ENCODE measurements at regions not wholly inside any gene's neighbourhood (a gene's known extent, or its start where the extent isn't known, plus 50 kb on each side); places are given as distances from the start of the nearest gene placed in this dataset.

- Histone ChIP-seq H3K27ac (no peak overlapping the region), H3K9me3 (peaks cover 6% of the 10 kb centered on the region; the same call in 2 of the 3 replicates), H3K4me1 (no peaks in the 10 kb centered on the region), H3K4me2 (no peak overlapping the region), H3K4me3 (no peak overlapping the region)
- ATAC-seq, result no peak
- FAIRE-seq, result no peak
- WGBS (ENCODE audit: missing lambda C conversion rate), result 3% methylated on average over 2 of the region's 2 CpGs
- no peak for TF ChIP-seq EHMT2 (IDR thresholded peaks at IDR 0.05; ENCODE audit: low read depth)
- no peak for TF ChIP-seq FOXS1 (CRISPR knock-in tag; IDR thresholded peaks at IDR 0.05)
- ChIA-PET POLR2A (no interaction called here), CTCF (no interaction called here)
- DNase-seq (ENCODE audit: low read depth in 1 of 2, low spot score in 1 of 2), result no peak
These were observed 636.0 kb upstream of the TPK1 start for GRCh38 chr7:145471883-145472282.

GRCh38 chr7:145464287-145464686, 628.4 kb upstream of the TPK1 start:
- Histone ChIP-seq H3K4me1 (no peaks in the 10 kb centered on the region), H3K4me3 (no peak overlapping the region), H3K27ac (no peak overlapping the region), H3K9me3 (no peaks in the 10 kb centered on the region; the same call in 2 of the 3 replicates), H3K4me2 (no peak overlapping the region)
- no peak for TF ChIP-seq RCOR1 (IDR thresholded peaks at IDR 0.05; ENCODE audit: low read depth, low read length)
- no peak for TF ChIP-seq ZNF302 (CRISPR knock-in tag; IDR thresholded peaks at IDR 0.05)
- TF ChIP-seq HOXB5 (CRISPR knock-in tag; IDR thresholded peaks at IDR 0.05), result no peak
- no peak for TF ChIP-seq POLR2A (IDR thresholded peaks at IDR 0.05; ENCODE audit: low read length)
- no peak for TF ChIP-seq EHMT2 (IDR thresholded peaks at IDR 0.05; ENCODE audit: low read depth)
- TF ChIP-seq E2F6 (IDR thresholded peaks at IDR 0.05; ENCODE audit: borderline replicate concordance, low read depth), result no peak
- TF ChIP-seq KDM5A (IDR thresholded peaks at IDR 0.05), result no peak
- TF ChIP-seq MYC (IDR thresholded peaks at IDR 0.05; ENCODE audit: borderline replicate concordance, low read length), result no peak
- no peak for TF ChIP-seq CBX8 (IDR thresholded peaks at IDR 0.05)
- no peak for TF ChIP-seq ATOH8 (CRISPR knock-in tag; IDR thresholded peaks at IDR 0.05; ENCODE audit: low read depth)
- TF ChIP-seq PHF8 (IDR thresholded peaks at IDR 0.05; ENCODE audit: borderline replicate concordance, low read depth), result no peak
- TF ChIP-seq RNF2 (IDR thresholded peaks at IDR 0.05; ENCODE audit: borderline replicate concordance, low read depth), result no peak
- no peak for TF ChIP-seq CHD4 (IDR thresholded peaks at IDR 0.05; ENCODE audit: borderline replicate concordance)
- TF ChIP-seq EP300 (IDR thresholded peaks at IDR 0.05), result no peak
- no peak for TF ChIP-seq RFX5 (IDR thresholded peaks at IDR 0.05)
- no peak for TF ChIP-seq RAD21 (conservative IDR thresholded peaks at IDR 0.05 in 1 of 2, IDR thresholded peaks at IDR 0.05 in 1 of 2)
- TF ChIP-seq TP53 (CRISPR knock-in tag; IDR thresholded peaks at IDR 0.05), result no peak
- POLR2A ChIA-PET, result no interaction called here
- ATAC-seq (no peak), FAIRE-seq (no peak), DNase-seq (ENCODE audit: low read depth in 1 of 2, low spot score in 1 of 2) (no peak)
- CTCF ChIA-PET, result no interaction called here
- WGBS (ENCODE audit: missing lambda C conversion rate), result 3% methylated on average over 1 of the region's 1 CpG

- FAIRE-seq (no peak), ATAC-seq (no peak), DNase-seq (ENCODE audit: low read depth in 1 of 2, low spot score in 1 of 2) (no peak)
- H3K4me3 ChIP-seq, result no peak overlapping the region
- ChIA-PET POLR2A (no interaction called here), CTCF (no interaction called here)
- no peaks in the 10 kb centered on the region for H3K4me1 ChIP-seq
- WGBS (ENCODE audit: missing lambda C conversion rate), result 6% methylated on average over 4 of the region's 4 CpGs
- no peak overlapping the region for H3K27ac ChIP-seq
- no peaks in the 10 kb centered on the region; the same call in 2 of the 3 replicates for H3K9me3 ChIP-seq
- H3K4me2 ChIP-seq, result no peak overlapping the region
- TF ChIP-seq REST (IDR thresholded peaks at IDR 0.05) (no peak), EHMT2 (IDR thresholded peaks at IDR 0.05; ENCODE audit: low read depth) (no peak), POLR2A (IDR thresholded peaks at IDR 0.05; ENCODE audit: low read length) (no peak), NFE2L2 (conservative IDR thresholded peaks at IDR 0.05; ENCODE audit: low read length) (no peak), NR3C1 (IDR thresholded peaks at IDR 0.05) (no peak), RAD21 (conservative IDR thresholded peaks at IDR 0.05 in 1 of 2, IDR thresholded peaks at IDR 0.05 in 1 of 2) (no peak), EHF (CRISPR knock-in tag; IDR thresholded peaks at IDR 0.05) (no peak), TP53 (CRISPR knock-in tag; IDR thresholded peaks at IDR 0.05) (no peak), TFCP2L1 (CRISPR knock-in tag; IDR thresholded peaks at IDR 0.05) (no peak), ZSCAN20 (CRISPR knock-in tag; IDR thresholded peaks at IDR 0.05) (no peak), MYC (IDR thresholded peaks at IDR 0.05; ENCODE audit: borderline replicate concordance, low read length) (no peak), CBX2 (IDR thresholded peaks at IDR 0.05; ENCODE audit: borderline replicate concordance, low read depth) (no peak), JUNB (IDR thresholded peaks at IDR 0.05) (no peak), HES2 (IDR thresholded peaks at IDR 0.05) (no peak), CTCF (IDR thresholded peaks at IDR 0.05) (no peak), ZFP36 (IDR thresholded peaks at IDR 0.05; ENCODE audit: borderline replicate concordance, partially characterized antibody) (no peak)
These were observed 626.6 kb upstream of the TPK1 start for GRCh38 chr7:145462463-145462862.

Measured in A549 (cell line).